Epithelial cell of proximal tubule (primary cell): ENCODE measurements at regions not wholly inside any gene's neighbourhood (a gene's known extent, or its start where the extent isn't known, plus 50 kb on each side); places are given as distances from the start of the nearest gene placed in this dataset.
"Not testable (repeated sequence)": the region's sequence is repeated elsewhere in the genome, so short reads cannot be mapped to it uniquely, and the experiment has no call there.

Experiments
- DNase-seq: peaks from one replicate; pipeline ENCODE4 v3.0.0-alpha.2; 2011; ENCODE audit warnings: low read depth
- H3K4me3 ChIP-seq: 2 replicates; pipeline ENCODE4 v1.5.1; 2011; ENCODE audit warnings: low read depth, mild to moderate bottlenecking, low read length
- CTCF ChIP-seq: conservative IDR thresholded peaks from 2 replicates; pipeline ENCODE4 v1.5.1; 2012; ENCODE audit warnings: low read depth, mild to moderate bottlenecking, low read length

GRCh38 chr7:91777522-91777921 is 103.0 kb downstream of the MTERF1 start:
- no peak for DNase-seq
- H3K4me3 ChIP-seq, result no peak overlapping the region
- TF ChIP-seq CTCF, result no peak

GRCh38 chr7:91778416-91778815 is 102.1 kb downstream of the MTERF1 start:
- TF ChIP-seq CTCF, result no peak
- no peak overlapping the region for H3K4me3 ChIP-seq
- DNase-seq, result no peak

DNA sequence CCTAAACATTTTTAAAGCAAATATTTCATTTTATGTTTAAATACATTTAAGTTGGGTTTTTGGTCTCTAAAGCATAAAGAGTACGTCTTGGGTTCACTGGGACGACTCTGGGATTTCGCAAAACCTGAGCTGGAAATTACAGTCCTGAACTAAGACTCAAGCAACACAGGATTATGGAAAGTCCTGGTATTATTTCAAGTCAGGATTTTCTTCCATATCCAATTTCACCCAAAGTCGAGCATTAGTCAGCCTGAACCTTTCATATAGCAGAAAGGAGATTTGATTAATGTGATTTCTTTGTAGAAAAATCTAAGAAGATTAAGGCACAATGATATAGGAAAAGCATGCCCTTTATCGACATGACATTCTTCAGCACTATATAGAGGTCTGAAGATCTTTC is 100.0 kb downstream of the MTERF1 start:
- no peak overlapping the region for H3K4me3 ChIP-seq
- TF ChIP-seq CTCF, result no peak
- no peak for DNase-seq

DNA sequence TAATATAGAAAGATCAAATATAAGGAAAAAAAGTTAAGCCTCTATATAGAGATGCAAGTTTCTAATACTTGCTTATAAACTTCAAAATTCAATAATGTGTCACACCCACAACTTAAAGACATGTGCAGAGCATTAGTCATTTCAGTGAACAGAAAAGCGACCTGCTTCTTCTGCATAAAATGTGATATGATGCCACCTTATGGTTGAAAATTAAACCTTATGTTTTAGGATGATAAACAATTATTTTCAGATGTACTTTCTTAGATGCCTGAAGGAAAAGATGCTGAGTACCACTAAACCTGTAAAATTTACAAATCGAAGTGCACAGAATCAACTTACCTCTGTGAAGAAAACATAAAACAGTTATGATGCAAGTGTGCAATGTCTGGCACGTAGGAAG is 96.0 kb downstream of the MTERF1 start:
- no peak for DNase-seq
- peak; percentile 45 for TF ChIP-seq CTCF
- H3K4me3 ChIP-seq, result no peak overlapping the region

DNA sequence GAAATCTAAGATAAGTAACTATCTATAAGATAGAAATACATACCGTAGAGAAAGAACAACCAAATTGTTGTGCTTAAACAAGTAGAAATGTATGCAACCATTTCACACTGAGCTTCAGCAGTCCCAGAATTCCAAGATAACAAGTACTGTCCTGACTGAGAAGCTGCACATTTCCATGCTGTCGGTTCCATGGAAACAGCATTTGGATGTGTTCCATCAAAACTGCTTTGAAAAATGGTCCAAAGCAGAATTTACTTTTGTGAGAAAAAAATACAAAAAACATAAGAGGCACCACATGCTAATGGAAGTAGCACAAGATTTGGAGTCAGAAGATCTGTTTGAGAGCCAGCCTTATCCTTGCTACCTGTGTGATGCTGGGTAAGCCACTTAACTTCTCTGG is 92.6 kb downstream of the MTERF1 start:
- H3K4me3 ChIP-seq, result no peak overlapping the region
- DNase-seq, result no peak
- no peak for TF ChIP-seq CTCF

DNA sequence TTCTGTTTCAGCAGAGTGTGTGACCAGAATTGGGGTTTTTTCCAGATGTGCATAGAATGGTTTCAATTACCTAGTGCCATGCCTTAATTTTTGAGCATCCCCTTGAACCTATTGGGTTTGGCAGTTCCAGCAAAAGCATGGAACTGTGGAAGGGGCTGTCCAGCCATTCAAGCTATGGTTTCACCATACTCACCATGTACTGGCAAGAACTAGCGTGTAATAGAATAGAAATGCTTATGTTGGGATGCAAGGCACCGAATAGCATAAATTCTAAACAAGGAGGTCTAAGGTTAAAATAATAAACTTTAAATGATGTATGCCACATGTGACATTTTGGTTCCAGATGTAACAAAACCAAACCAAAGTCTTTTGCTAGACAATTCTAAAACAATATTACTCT is 91.4 kb downstream of the MTERF1 start:
- no peak for TF ChIP-seq CTCF
- no peak for DNase-seq

GRCh38 chr7:91789558-91789957 is 90.9 kb downstream of the MTERF1 start:
- no peak overlapping the region for H3K4me3 ChIP-seq
- no peak for DNase-seq
- no peak for TF ChIP-seq CTCF

More for the DNA sequence above, 91.4 kb downstream of the MTERF1 start:
- H3K4me3 ChIP-seq, result no peak overlapping the region

- not testable (repeated sequence) for DNase-seq, H3K4me3 ChIP-seq
These were observed 89.9 kb downstream of the MTERF1 start for GRCh38 chr7:91790646-91791045.
